Stimulated activated CD8-positive, alpha-beta memory T cell treated with anti-CD3 and anti-CD28 coated beads, Interleukin-7, amount 100 ng/mL, for 4 hours (primary cell): ENCODE measurements at regions not wholly inside any gene's neighbourhood (a gene's known extent, or its start where the extent isn't known, plus 50 kb on each side); places are given as distances from the start of the nearest gene placed in this dataset.
"Not testable (repeated sequence)": the region's sequence is repeated elsewhere in the genome, so short reads cannot be mapped to it uniquely, and the experiment has no call there.

Experiments used
- DNase-seq, 2 donors: peaks; one replicate each; pipeline ENCODE4 v3.0.0-alpha.2; 2020; ENCODE audit warnings: low read depth in 2 of 2

DNA sequence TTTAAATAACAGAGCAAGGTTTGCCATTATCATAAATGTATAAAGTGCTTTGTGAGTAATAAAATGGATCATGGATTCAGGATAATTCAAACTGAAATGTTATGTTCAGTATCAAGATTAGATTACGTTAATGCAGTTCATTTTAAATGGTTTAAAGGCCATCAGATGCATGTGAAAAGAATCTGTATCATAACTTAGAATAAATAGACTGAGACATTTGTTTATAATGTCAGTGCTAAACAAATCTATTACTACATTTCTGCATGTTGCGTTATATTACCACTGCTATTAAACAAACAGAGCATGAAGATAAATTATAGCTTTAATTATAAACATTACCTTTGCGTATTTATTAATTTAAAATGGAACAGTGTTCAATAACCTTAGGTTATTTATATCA, 160.2 kb downstream of the TOX3 start:
- DNase-seq: no peak

- DNase-seq: no peak
These were observed 162.6 kb downstream of the TOX3 start for GRCh38 chr16:52384378-52384777.

DNA sequence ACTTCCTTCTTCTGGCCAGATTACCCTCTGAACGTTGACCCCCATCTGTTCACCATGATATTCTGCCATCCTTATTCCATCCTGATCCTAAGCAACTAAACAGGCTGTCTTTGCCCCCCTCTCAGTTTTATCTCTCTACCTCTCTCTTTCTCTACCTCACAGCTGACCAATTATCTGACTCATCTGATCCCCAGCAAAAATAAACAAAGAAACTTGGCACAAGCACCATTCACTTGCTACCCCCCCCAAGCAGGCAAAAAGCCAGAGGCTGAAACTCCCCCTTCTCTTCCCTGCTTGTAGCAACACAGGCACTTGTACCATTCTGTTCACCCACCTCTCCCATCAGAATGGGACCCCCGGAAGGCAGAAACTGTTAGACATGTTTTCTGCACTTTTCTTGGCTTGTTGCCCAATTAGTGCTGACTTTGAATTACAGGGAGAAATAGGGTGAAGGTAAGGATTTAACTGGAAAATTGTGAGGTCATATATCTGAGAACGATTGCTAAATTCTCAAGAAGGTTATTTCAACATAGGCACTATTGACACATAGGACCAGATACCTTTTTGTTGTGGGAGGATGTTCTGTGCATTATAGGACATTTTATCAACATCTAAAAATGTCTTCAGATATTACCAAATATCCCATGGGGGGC, 163.2 kb downstream of the TOX3 start:
- no peak for DNase-seq

GRCh38 chr16:52383119-52383518, 163.8 kb downstream of the TOX3 start:
- no peak for DNase-seq

GRCh38 chr16:52379551-52379950, 167.4 kb downstream of the TOX3 start:
- DNase-seq: no peak

GRCh38 chr16:52376676-52377280, 170.2 kb downstream of the TOX3 start:
- DNase-seq: no peak

DNA sequence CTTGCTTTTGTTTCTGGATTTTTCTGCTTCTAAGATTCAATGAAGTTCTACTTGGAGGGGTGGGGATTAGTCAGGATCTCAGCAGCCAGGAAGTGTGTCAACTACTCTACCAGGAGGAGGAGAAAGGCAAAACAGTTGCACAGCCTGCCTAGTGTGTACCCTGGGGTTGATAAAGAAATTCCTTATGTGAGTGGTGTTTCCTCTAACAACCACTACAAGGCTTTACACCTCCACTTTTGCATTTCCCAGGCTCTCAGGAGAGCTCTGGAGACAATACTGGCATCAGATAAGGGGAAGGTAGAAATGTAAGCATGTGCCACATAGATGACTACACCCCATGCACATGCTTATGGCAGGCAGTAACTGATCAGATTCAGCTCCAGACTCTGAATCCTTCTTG, 174.6 kb downstream of the TOX3 start:
- DNase-seq: no peak

- DNase-seq: no peak
These were observed 178.1 kb downstream of the TOX3 start for GRCh38 chr16:52368859-52369258.

- no peak for DNase-seq
These were observed 179.1 kb downstream of the TOX3 start for GRCh38 chr16:52367821-52368220.

GRCh38 chr16:52366983-52367382, 180.0 kb downstream of the TOX3 start:
- no peak for DNase-seq

- no peak for DNase-seq
These were observed 182.4 kb downstream of the TOX3 start for GRCh38 chr16:52364500-52364899.

GRCh38 chr16:52363082-52363481, 183.9 kb downstream of the TOX3 start:
- DNase-seq: no peak

DNA sequence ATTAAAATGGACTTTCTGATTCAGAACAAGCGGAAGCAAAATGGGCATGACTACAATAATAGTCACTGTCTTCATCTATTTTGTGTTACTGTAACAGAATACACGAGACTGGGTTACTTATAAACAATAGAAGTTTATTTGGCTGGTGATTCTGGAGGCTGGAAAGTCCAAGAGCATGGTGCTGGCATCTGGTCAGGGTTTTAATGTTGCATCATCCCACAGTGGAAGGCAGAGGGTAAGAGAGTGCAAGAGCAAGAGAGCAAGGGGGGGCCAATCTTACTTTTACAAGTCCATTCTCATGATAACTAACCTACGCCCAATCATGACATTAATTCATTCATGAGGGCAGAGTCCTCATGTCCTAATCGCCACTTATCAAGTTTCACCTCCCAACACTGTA, 189.2 kb downstream of the TOX3 start:
- DNase-seq: no peak

DNA sequence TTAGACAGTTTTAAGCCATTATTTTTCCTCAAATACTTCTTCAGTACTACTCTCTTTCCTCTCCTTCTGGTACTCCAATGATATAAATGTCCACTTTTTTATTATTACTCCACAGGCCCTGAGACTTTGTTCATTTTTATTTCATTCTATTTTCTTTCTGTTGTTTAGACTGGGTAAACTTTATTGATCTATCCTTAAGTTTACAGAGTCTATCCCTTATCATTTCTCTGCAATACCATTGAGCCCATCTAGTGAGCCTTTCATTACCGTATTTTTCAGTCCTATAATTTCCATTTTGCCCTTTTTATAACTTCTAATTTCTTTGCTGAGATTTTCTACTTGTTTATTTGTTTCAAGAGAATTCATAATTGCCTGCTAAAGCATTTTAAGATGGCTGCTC, 193.7 kb downstream of the TOX3 start:
- no peak for DNase-seq

DNA sequence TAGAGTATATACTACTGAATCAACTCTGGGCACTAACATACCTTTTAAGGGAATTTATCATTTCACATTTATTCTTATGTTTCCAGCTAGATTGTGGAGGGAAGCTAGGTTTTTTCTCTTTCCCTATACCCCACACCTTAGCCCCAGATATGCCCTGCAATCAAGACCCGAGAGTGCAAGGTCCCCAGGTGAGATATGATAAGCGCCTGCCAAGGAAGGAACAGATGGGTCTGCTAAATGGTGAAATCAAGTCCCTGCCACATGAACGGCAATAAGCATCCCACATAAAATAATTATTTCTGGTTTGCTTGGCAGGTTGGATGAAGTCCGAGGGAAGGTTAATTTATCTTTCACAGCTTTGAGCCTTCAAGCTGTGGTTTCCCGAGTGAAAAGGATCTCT, 195.5 kb downstream of the TOX3 start:
- no peak for DNase-seq

GRCh38 chr16:52350031-52350642, 196.8 kb downstream of the TOX3 start:
- DNase-seq: no peak

GRCh38 chr16:52346709-52347108, 200.2 kb downstream of the TOX3 start:
- DNase-seq: no peak

DNA sequence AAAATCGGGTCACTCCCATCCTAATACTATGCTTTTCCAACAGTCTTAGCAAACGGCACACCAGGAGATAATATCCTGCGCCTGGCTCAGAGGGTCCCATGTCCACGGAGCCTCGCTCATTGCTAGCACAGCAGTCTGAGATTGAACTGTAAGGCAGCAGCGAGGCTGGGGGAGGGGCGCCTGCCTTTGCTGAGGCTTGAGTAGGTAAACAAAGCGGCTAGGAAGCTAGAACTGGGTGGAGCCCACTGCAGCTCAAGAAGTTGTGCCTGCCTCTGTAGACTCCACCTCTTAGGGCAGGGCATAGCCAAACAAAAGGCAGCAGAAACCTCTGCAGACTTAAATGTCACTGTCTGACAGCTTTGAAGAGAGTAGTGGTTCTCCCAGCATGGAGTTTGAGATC, 213.3 kb downstream of the TOX3 start:
- DNase-seq: not testable (repeated sequence)

- DNase-seq: no peak
These were observed 226.0 kb downstream of the TOX3 start for GRCh38 chr16:52320930-52321439.

GRCh38 chr16:52318302-52319009, 228.5 kb downstream of the TOX3 start:
- no peak for DNase-seq

GRCh38 chr16:52316241-52316640, 230.7 kb downstream of the TOX3 start:
- DNase-seq: no peak

DNA sequence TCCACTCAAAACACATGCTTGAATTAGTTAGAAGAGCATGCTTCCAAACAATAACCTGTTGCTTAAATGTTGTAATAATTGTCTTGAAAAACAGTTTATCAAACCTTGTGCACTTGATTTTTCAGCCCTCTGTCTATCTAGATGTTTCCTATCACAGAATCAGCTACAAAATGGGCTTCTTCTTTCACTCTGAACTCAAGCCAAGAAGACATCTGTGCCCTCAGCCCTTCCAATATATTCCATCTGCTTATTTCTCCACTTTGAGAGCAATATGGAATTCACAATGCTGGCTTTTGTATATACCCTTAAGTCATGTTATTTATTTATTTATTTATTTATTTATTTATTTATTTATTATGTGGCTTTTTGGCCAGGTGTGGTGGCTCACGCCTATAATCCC, 234.2 kb downstream of the TOX3 start:
- DNase-seq: no peak
